ENCODE measurements at regions not wholly inside any gene's neighbourhood (a gene's known extent, or its start where the extent isn't known, plus 50 kb on each side); places are given as distances from the start of the nearest gene placed in this dataset.
A peak's percentile ranks its signal among the peaks of the same experiment; 100 is the strongest.

DNA sequence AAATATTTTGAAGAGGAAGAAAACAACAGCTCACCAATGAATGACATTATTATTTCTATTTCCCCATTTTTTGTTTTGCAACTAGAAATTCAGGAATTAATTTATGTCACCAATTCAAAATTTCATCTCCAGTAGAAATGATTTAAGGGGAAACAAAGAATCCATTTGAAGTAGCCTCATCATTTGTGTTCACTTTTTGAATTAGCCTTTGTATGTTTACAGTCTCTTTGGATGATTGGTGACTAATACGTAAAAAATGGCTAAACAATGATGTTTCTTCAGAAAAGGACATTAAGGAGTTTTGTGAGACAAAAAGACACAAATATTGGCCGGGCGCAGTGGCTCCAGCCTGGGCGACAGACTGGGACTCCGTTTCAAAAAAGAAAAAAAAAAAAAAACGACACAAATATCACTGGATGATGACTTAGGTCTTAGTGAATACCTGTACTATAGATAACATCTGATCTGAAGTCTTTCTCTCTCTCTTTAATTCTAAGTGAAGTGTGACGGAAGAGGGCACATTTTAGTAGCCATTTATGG lies 313.2 kb downstream of the PIK3C3 start:
- no peak for DNase-seq (ENCODE audit: low read depth in 2 of 2)

DNA sequence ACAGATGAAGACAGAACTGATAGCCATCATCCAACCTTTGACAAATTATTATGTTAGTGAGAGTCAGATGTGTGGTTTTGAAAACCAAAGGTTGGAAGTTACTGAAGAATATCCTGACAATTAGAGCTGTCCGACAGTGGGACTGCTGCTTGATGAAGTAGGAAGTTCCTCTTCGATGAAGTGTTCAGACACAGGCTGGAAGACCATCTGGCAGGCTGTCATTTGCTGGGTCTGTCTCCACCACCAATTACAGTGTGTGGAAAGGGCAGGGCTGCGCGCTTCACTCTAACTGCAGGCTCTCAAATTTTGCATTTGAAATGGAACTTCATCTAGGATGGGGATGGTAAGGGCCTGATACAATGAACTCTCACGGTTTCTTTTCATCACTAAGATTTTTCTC lies 313.8 kb downstream of the PIK3C3 start:
- no peak for DNase-seq (ENCODE audit: low read depth in 2 of 2)

DNA sequence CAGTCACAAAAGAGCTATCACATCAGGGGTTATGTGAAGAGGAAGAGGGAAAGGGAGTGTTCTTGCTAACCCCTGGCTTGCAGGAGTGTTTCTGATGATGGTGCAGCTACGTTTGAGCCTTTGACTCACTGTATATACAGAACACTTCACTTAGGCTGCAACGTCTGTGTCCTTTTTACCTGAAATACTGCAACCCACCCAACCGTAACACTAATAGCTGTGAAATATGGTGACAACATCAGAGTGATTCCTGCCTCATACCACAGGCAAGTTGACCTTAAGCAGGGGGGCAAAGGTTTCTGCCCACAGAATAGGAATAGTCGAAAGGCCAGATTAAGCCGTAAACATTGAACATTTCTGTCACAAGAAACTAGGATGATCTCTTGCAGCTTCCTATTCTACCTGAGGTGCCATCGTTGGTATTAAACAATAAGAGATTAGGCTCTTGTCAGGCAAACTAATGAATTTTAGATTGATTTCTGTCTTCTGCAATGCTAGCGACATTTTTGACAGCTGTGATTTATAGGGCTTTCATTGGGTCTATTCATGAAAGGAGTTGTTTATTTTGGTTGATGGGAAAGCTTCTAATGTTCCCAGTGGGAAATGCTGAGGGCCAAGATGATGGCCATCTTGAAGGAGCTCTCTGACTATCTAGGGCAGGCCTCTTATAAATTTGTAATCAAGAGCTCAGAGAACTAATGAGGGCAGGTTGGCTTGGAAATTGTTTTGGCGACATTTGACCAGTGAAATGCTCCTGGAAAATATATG lies 316.8 kb downstream of the PIK3C3 start:
- DNase-seq (ENCODE audit: low read depth in 2 of 2), result no peak

DNA sequence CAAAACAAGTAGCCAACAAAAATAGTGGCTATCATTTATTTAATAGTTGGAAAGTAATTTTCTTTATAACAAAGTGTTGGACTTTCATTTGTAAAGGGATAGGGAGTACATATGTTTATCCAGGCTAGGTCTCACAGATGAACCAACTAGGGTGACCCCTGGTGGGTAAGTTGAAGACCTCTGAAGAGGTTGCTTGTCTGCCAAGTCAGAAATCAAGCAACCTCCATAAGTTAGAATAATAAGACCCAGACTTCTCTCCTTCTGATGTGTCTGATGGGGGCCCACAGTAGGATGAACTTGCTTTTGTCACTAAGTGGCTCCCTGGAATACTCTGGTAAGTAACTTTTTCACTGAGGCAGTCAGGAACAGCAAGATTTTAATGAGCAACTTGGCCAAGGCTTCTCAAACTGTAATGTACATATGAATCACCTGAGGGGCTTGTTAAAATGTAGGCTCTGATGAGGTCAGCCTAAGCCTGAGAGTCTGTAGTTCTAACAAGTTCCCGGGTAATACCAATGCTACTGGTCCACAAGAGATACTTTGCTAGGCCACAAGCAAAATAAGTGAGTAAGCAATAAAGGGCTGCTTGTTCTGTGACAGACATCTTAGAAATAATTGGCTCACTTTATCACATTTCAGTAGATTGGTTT lies 319.6 kb downstream of the PIK3C3 start:
- no peak for DNase-seq (ENCODE audit: low read depth in 2 of 2)

DNA sequence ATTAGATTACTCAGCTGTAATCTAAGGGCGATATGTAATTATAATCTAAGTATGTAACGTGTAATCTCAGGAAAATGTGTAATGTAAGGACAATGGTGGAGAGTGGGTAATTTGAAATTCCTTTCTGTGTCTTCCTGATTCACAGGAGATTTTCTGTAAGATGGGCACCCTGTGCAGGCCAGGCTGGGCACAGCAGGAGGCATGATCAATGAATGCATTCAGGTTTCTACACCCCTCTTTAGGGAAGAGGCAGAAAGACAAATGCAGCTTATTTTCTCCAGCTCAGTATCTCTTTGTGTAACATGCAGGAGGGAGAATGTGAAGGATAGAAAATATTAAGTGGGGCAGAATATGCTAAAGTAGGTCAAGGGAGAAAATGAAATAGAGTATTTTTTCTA lies 320.1 kb downstream of the PIK3C3 start:
- no peak for DNase-seq (ENCODE audit: low read depth in 2 of 2)

DNA sequence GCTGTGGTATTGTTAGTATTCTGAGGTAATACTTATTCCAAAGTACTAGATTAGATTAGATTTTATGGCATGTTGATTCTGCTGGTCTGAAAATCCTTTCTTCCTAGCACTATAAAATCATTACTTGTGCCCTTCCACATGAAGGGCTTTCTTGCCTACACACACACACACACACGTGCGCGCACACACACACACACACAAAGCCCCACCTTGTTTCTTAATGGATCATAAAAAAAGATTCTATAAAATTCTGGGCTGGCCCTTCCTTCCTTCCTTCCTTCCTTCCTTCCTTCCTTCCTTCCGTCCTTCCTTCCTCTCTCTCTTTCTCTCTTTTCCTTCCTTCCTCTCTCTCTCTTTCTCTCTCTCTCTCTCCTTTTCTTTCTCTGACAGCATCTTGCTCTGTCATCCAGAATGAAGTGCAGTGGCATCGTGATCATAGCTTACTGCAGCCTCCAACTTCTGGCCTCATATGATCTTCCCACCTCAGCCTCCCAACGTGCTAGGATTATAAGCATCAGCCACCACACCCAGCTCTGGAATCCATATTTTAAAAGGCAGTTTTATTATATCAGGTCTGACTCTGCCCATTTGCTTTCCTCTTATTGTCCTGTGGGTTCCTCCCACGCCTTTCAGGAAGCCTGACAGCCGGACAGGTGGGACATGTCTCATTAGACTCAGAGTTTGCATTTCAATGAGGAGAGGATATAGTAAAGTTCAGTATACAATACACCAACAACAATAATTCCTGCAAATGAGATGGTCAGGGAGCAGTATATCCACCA lies 321.1 kb downstream of the PIK3C3 start:
- DNase-seq (ENCODE audit: low read depth in 2 of 2), result no peak

DNA sequence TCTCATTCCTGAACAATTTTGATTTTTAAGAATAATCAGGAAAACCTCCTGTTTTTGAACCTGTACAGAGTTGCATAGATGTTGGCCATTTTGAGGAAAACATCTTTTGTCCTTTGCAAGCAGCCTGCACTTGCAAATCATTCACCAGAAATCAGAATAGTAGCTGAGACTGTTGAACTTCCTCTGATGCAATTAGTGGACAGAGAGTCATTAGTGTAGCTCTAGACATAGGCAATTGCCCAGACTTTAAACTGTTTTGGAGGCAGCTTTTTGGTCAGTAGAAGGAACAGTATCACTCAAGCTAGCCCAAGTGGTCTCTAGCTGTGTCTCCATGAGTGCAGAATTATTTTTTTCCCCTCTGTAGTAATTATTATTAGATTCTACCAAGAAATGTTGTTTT lies 326.1 kb downstream of the PIK3C3 start:
- DNase-seq (ENCODE audit: low read depth in 2 of 2), result no peak

DNA sequence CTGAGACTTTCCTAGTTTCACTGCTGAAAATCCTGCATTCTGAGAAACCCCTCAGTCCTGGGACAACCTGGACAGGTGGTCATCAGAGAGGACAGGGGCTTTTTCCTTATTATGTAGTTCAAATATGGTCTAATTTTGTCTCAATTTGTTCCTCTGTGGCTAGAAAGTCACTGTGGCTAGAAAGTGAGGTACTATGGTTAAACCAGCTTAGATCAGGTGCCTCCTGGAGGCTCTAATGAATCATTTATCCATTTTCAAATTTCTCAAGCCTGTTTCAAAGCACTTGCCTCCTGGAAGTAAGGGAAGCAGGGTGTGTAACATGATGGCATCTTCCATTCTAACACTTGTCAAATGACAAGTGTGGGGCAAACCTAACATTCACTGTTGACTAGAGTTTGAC lies 326.8 kb downstream of the PIK3C3 start:
- no peak for DNase-seq (ENCODE audit: low read depth in 2 of 2)

DNA sequence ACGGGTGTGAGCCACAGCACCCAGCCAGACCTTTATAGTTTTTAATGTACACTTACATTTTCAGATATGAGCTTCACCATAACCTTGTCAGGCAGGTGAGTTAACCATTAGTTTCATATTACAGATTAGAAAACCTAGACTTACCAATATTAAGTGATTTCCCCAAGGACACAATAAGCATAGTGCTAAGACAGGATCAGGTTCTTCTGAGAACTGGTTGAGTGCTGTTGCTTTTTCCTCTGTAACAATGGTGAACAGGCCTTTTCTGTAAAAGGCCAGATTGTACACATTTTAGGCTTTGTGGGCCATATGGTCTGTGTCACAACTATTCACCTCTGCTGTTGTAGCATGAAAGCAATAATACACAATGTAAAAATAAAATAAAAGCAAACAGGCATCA lies 332.0 kb downstream of the PIK3C3 start:
- no peak for DNase-seq (ENCODE audit: low read depth in 2 of 2)

DNA sequence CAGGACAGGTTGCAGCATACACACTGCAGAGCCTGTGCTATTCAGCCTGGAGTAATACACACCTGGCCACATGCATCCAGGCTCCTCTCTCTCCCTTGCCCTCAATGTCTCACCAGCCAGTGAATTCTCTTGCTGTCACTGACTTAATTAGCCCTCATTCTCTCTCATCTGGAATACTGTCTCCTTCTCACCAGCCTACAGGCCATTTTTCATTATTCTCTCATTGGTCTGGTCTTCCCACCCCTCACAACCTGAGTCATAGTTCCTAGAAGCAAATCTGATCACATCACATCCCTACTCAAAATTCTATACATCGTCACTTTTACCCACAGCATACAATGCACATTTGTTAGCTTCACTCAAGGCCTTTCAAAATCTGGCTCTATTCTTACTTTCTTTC lies 333.1 kb downstream of the PIK3C3 start:
- no peak for DNase-seq (ENCODE audit: low read depth in 2 of 2)

DNA sequence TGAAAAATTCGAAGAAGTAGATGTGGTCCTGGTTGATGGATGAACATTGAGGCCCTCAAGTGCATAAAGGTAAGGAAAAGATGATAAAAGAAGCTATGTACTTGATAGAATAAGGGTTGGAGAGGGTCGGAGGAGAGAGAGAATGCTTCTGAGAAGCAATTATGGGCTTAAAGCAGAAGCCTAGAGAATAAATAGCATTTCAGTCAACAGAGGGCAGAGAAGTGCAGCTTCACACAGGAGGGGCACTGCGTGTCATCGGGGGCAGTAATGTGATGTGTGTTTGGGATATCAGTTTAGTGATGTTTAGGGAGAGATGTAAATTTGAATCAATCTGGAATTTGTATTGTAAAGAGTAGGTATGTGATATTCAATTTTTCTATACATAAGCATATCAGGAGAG lies 334.5 kb downstream of the PIK3C3 start:
- DNase-seq (ENCODE audit: low read depth in 2 of 2), result no peak

DNA sequence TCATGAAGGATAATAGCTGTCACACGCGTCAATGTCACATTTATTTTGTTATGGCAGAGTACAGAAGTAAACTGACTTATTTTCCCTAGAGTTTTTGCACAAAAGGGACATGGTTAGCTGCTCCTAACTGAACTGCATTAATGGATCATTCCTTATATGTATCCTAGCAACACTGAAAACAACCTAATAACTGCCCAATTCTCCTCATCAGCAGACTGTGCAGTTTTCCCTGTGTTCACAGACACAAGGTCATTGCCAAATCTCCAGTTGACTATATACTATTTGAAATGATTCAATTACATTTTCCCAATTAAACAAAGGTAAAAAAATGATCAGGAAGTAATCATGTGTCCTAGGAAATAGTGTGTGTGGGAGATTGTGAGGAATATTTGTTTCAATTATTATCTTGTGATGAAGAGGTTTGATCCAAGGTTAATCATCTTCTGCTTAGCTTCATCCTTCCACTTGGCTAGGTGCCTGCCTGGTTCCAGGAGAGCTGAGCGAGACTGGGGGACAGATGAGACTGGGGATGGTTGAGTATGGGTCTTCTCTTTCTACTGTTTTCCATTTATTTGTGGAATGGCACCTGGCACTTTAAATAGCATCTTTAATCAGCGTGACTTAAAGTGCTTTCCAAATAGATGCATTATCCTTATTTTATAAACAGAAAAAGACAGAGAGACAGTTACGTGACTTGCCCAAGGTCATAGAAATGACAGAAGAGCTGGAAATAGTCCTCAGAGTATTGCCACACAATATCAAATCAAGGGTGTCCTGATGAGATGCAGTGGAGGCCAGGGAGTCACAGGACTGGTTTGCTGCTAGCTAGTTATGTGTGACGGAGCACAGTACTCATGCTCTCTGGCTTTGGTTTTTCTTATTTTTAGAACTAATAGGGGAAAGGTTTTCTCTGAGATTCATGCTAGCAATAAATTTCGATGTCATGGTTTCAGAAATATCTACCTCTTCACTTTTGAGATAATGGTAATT lies 335.6 kb downstream of the PIK3C3 start:
- no peak for DNase-seq (ENCODE audit: low read depth in 2 of 2)

DNA sequence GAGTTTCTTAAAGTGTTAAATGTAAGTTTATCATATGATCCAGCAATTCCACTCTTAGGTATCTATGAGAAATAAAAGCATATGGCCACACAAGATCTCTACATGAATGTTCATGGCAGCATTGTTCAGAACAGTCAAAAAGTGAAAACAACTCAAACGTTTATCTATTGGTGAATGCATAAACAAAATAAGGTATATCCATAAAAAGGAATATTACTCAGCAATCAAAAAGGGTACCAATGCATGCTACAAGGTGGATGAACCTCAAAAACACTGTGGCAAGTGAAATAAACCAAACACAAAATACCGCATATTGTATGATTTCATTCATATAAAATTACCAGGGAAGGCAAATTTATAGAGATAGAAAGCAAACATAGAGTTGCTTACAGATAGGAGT lies 337.6 kb downstream of the PIK3C3 start:
- DNase-seq (ENCODE audit: low read depth in 2 of 2), result no peak

DNA sequence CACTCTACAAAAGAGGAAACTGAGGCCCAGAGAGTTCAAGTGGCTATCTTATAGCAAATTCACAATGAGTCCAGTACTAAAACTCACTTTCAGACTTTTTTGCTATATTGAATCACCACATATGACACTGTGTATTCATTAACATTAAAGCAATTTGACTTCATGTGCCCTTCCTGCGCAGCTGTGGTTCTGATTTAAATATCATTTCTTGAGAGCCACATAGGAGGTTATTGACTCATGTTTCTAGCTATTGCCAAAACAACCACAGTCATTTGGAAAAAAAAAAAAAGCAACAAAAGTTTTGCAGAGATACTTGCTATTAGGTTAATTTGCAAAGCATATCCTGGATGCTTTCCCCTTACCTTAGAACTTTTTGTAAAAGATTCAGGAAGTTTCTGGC lies 341.2 kb downstream of the PIK3C3 start:
- no peak for DNase-seq (ENCODE audit: low read depth in 2 of 2)

DNA sequence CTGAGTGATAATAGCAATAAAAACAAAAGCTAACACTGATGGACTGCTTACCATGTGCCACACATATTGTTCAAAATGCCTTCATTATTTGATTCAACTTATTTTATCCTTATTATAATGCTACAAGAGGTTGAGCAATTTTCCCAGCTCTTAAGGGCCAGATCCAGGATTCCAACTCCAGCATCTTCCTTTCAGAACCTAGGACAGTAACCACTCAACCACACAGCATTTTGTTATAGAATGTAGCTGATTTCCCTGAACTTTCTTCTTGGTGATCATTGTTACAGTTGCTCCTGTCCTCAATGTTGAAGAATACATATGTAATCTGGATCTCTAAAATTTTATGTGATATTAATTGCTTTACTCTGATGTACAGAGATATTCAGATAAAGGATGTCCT lies 341.7 kb downstream of the PIK3C3 start:
- no peak for DNase-seq (ENCODE audit: low read depth in 2 of 2)

DNA sequence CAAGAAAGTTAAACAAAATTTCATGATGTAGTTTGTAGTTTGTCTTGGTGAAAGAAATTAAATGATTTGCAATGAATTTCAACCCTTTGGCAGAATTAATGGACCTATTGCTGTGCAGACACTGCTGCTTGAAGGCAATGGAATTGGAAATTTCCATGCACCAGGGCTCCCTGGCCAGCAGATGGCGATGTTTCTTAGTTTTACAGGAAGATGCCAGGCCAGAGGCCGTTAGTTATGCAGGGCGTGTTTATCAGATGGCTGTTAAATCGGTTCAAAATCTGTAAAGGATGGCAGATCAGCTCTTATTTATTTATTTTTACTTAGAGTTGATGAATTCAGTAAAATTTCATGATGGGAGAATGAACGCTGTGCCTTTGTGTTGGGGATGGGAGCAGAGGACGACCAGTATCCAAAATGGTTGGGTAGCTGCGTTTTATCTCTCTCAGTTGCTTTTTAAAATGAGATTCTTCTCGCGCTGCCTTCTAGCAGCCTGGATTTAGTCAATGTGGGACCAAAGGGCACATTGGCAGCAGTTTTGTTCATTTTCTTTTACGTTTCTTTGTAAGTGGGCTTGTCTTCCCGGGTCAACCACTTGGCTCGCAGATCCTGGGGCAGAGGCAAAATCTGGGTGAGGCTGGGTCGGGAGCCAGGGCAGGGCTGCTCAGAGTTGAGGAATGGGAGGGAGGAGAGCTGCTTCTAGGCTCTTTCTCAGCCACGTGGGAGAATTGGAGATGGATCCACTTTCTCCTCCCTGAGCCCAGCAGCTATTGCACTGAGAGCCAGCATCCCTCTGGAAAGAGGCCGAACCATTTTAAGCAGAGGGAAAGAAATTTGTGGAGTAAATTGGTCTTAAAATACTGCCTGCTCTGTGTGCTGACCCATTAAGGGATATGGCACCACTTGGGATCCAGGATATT lies 344.0 kb downstream of the PIK3C3 start:
- peak; percentile 43 to 53 for DNase-seq (ENCODE audit: low read depth in 2 of 2)

DNA sequence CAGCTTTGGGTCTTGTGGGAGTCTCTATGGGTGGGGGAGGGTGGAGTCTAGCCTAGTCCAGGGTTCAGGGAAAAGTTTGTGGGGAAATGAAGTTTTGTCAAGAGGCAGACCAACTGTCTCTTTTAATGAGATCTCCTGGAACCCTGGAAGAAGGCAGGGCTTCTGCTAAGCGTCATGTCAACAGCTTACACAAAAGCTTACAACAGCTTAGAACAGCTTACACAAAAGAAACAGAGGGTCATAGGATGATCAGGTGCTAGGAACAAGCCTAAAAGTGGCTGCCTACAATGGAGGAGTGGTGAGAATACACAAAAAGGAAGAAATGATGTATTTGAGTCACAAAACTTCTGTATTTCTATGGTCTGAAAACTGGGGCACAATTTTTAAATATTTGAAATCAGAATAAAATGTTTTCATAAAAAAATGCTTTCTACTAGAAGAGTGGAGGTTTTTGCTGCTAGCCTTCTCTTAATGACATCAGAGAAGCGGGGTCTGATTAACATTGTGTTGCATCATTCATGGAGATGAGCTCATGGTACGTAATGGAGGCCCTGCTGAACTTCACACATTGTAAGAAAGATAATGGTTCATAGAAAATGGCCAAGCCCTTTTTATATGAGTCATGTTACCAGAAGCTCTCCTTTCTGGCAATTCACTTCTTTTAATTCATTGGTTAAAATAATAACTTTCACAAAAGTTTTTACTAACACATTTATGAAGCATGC lies 351.0 kb downstream of the PIK3C3 start:
- no peak for DNase-seq (ENCODE audit: low read depth in 2 of 2)

DNA sequence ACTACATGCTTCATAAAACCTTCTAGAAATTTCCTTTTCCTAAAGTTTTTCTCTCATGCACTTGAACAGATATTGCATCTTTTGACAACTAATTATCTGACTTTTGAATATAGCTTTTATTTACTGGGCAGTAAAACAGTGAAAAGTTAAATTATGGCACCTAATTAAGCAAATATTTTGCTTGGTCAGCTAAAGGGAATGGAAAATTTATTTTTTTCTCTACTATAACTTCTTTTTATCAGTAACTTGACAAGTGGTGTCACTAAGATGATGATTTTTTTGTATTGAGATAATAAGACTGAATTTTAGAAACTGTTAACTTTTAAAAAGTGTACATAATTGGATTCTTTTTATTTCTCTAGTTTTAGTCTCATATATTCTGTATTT lies 351.6 kb downstream of the PIK3C3 start:
- no peak for DNase-seq (ENCODE audit: low read depth in 2 of 2)

DNA sequence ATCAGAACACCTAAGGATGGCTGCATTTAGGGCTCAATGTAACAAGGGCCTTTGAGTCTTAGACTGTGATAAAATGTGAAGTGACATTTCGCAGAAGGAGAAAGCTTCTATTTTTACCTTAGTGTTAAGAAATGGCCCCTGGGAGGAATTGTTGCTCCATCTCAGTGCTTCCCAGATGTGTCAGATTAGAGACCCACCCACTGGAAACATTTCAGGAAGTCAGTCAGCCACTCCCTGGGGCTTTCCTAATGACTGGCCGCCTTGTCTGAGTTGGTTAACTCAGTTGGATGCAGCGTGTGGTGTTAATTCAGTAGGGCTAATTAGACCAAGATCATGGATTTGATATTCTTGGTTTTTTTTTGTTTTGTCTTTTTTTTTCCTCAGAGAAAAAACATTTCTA lies 355.9 kb downstream of the PIK3C3 start:
- no peak for DNase-seq (ENCODE audit: low read depth in 2 of 2)

DNA sequence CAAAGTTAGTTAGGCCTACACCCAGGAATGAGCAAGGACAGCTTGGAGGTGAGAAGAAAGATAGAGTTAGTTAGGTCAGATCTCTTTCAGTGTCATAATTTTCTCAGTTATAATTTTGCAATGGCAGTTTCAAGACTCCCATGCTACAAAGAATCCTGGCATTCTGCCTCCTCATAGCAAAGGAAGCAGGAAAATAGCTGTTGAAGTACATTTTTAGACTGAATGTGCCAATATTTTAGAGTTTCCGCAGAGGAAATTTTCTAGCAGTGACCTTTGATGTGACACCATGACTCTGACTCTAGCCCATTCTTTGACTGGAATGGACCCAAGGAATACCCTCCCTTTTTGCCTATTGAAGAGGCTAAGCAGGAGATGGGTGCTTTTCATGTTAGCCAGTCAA lies 371.7 kb downstream of the PIK3C3 start:
- DNase-seq (ENCODE audit: low read depth in 2 of 2), result no peak

Measured in stimulated activated CD4-positive, alpha-beta T cell treated with anti-CD3 and anti-CD28 coated beads, Interleukin-4, amount 100 ng/mL, for 48 hours (primary cell).